Amniotic epithelial cell (primary cell): ENCODE measurements at regions not wholly inside any gene's neighbourhood (a gene's known extent, or its start where the extent isn't known, plus 50 kb on each side); places are given as distances from the start of the nearest gene placed in this dataset.
A peak's percentile ranks its signal among the peaks of the same experiment; 100 is the strongest.

Source experiments
- DNase-seq: peaks from one replicate; pipeline ENCODE4 v3.0.0-alpha.2; 2010; ENCODE audit warnings: low read depth

GRCh38 chr3:23644099-23644498 lies 161.7 kb upstream of the UBE2E1 start:
- no peak for DNase-seq

- DNase-seq, result peak; percentile 63
Measured at GRCh38 chr3:23644676-23645075, 161.1 kb upstream of the UBE2E1 start.

- DNase-seq, result no peak
Measured at GRCh38 chr3:23645533-23646183, 160.1 kb upstream of the UBE2E1 start.

DNA sequence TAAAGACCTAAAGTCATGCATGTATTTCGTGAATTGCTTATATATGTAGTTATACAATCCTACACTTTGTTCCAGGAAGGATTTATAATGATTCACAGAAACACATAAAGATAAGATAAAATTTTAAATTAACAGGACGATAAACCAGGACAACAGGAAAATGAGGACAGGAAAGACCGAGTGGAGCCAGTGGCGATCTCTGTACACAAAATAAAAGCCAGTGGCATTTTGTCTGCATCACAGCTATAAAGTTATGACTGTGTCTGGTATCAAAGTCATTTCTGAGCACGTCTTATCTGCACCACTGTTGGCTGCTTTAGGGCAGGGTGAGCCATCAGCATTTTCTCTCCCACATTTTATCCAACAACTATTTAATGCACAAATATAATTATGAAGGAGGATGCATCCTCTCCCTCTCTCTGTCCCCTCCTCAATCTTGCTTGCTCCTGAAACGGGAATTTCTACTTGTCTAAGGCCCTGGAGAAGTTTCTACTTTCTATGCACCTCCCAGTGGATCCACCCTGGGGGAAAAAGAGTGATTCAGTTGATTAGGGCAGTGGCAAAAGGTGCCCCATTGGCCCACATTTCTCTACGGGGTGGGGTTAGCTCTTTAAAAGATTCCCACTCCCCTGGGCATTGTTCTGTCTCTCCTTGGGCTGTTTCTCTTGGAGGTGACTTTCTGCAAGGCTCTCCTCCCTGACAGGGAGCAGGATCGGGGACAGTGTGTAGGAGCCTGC lies 159.4 kb upstream of the UBE2E1 start:
- DNase-seq, result peak; percentile 17

DNA sequence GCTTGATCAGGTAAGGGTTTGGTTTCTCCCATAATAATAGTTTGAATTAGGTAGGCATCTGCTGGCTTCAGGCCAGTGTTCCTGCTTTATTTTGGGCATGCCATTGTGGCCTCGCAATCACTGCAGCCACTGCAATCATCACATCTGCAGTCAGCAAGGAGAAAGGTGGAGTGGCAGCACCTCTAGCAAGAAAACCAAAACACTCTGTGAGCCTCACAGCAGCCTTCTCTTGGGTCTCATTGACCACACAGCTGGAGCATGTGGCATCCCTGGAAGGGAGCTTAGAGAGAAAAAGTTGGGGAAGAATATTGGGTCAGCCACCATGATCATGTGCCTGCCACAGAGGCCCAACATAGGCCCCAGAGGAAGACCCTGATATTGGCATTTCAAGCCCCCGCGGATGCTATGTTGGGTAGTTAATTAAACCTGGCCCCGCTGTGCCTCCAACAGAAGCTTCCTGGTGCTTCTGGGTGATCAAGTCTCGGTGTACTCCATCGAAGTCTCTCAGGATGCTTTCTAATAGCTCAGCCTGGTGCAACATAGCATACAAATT lies 158.0 kb upstream of the UBE2E1 start:
- no peak for DNase-seq

DNA sequence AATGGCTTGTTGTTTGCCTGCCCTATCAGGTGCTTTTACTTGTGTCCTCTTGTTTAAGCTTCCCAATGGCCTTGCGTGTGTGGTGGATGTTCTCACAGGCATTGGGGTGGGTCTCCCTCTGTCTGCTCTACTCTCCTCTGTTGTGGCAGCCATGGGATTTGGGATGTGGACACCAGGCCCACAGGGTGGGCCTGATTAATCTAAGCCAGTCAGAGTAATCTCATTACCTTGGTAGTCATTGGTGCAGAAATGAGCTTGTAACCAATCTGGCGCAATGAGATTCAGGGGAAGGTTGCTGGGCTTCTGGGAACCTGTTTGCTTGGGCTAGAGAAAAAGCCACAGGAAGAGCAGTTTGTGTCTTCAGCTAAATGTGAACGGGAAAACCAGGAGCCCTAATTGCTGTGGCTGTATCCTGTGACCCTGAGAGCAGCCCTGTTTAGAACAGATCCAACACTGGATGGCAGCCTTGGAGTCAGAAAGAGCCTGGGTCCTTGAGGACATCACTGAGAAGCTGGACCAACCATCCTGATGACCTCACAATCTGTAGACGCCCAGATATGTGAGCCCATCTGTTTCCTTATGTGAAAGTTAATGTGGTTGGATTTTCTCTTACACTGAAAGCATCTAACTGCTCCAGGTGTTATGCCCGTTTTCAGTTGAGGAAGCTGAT lies 157.3 kb upstream of the UBE2E1 start:
- peak; percentile 53 for DNase-seq

GRCh38 chr3:23648996-23649395 lies 156.8 kb upstream of the UBE2E1 start:
- DNase-seq, result peak; percentile 50

- no peak for DNase-seq
Measured at GRCh38 chr3:23649448-23649847, 156.3 kb upstream of the UBE2E1 start.

GRCh38 chr3:23650371-23651140 lies 155.2 kb upstream of the UBE2E1 start:
- DNase-seq, result peak; percentile 95

GRCh38 chr3:23653647-23654525 lies 151.9 kb upstream of the UBE2E1 start:
- no peak for DNase-seq

DNA sequence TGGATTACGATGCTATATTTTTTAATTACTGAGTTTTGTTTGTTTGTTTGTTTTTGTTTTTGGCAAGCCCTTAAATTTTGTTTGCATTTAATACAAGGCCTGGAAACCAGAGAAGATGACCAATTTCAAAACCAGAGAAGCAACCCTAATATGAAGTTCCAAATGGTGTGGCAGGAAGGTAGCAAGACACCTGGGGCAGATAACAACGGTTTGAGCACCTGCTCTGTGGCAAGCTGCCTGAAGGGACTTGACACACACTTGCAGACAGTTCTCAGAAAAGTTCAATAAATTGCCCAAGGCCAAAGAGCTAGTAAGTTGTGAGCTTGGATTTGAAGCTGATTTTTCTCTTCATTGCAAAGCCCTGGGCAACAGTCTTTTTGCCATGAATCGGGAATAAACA lies 151.2 kb upstream of the UBE2E1 start:
- no peak for DNase-seq

- no peak for DNase-seq
Measured at GRCh38 chr3:23655749-23656148, 150.0 kb upstream of the UBE2E1 start.

DNA sequence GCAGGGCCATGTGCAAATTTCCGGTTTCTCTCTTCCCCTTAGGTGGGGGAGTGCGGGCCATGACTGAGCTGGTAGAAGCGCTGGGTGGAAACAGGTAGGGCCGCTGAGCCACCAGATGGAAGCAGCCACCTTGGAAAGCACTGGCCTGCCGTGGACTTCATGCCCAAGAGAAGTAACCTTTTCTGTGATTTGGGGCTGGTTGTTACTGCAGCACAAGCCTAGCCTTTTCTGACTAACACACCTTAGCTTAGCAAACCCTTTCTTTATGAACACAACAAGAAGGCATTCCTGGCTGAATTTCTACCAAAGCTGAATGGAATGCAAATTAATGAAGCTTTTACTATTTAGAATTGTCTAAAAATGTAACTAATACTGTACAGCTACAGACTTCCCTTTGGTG lies 149.6 kb upstream of the UBE2E1 start:
- no peak for DNase-seq

GRCh38 chr3:23656821-23657220 lies 148.9 kb upstream of the UBE2E1 start:
- DNase-seq, result no peak

DNA sequence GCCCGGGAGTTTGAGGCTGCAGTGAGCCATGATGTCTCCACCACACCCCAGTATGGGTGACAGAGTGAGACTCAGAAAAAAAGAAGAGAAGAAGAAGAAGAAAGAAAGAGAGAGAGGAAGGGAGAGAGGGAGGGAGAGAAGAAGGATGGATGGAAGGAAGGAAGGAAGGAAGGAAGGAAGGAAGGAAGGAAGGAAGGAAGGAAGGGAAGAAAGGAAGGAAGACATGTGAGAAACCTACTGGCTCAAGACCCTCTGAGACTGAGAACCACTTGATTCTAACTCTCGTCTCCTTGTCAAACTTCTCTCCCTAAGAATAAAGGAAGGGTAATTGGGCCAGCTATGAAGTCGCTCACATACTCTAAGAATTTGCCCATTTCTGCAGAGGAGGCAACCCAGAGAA lies 148.1 kb upstream of the UBE2E1 start:
- no peak for DNase-seq

DNA sequence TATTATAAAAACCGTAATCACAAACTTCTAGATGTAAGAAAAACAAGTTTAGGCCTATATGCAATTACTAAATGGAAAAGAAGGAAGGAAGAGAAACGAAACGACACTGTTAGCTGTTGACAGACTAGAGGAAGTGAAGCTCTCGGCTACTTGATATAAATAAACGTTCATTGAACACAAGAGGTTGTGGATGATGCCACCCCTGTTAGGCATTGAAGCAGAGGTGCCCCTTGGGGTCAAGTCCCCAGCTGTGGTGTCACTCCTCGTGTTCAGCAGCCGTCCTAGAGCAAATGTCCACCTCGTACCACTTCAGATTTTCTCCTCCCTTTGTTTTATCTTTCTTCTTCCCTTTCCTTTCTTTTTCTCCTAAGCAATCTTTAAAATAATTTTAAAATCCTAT lies 146.5 kb upstream of the UBE2E1 start:
- DNase-seq, result no peak

DNA sequence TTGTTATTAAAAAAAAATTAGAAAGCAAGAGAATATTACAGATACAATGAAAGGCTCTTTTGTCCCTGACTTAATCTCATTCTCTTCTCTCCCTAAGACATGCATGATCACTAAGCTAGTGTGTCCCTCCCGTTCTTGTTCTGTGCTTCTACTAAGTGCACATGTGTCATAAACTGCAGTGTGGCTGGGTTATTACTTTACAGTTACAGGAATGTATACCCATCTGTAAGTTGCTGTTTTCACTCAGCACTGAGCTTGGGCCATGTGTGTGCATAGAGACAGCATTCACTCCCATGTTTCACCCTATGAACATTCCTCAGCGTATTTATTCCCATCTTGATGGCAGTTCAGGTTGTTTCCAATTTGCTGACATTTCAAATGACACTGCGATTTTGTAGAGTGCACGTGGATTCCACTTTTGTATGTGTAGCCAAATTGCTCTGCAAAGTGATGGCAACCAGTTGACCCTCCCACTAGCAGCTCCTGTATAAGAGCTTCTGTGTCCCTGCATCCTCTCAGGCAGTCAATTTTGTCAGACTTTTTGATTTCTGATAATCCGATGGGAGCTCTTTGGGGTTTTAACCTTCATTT lies 145.8 kb upstream of the UBE2E1 start:
- no peak for DNase-seq

DNA sequence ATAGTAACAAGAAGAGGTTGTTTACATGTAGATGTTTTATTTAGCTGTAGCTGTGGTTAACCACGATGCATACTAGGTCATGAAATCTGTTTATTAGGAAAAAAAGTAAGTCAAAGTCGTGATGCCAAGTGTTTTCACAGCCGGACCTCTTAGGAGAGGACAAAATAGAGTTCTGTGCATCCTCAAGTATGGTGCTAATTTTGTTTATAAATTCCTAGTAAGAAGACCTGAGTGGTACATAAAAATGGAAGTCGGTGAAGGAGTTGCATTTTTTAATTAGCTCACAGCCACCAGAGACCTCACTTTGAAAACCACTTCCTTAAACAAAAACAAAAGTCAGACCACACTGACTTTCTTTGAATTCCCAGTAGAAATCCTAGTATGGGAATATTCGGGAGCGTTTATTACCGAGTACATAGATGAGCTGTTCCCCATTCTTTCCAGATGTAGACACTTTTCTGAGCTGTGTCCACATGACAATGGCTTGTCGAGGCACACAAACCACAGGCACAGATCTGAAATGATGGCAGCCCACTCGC lies 143.6 kb upstream of the UBE2E1 start:
- DNase-seq, result peak; percentile 39

DNA sequence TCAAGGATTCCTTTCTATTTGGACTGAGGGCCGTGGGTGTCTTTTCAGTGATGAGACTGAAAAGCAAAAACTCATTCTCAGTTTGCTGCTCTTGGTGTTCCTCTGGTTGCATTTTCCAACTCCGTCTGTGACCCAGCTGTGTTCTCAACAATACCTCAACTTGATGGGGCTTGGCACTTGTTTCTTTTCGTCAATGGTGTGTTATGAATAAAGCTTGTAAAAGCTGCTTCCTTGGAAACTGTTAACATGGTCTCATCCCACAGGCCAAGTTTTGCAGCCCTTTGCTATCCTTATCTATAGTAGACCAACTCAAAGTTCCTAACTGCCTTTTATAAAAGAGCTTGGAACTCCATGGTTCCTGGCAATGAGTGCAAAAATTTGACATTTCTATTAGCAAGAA lies 142.5 kb upstream of the UBE2E1 start:
- no peak for DNase-seq

DNA sequence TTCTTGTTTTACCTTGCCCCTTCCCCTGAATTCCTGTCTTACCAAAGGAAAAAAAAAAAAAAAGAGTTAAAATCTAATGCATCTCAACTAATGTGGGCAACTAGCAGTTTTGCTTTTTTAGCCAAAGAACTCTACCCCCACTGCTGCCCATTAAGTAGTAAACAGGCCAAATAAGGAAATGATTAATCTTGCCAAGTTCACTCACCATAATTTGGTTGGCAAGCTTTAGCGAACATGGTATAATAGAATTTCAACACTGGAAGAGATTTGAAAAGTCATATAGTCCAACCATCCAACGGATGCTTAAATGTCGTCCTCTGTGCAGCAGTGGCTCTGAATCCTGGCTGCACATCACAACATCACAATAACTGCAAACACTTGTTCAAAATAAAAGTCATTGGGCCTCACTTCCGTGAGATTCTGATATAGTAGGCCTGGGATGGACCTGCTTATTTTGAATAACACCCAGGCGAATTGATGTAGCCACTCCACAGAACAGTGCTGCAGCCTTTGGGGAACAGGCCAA lies 142.0 kb upstream of the UBE2E1 start:
- DNase-seq, result no peak
